ENCODE measurements at regions not wholly inside any gene's neighbourhood (a gene's known extent, or its start where the extent isn't known, plus 50 kb on each side); places are given as distances from the start of the nearest gene placed in this dataset.
"Not testable (repeated sequence)": the region's sequence is repeated elsewhere in the genome, so short reads cannot be mapped to it uniquely, and the experiment has no call there.

GRCh38 chr6:112683106-112683505 is 336.0 kb downstream of the RFPL4B start:
- no peak for DNase-seq
- 0 out of 2 replicates have a peak, but pooled peaks cover 3% of the 10 kb centered on the region for H3K4me1 ChIP-seq
- H3K36me3 ChIP-seq, result no peaks in the 10 kb centered on the region
- H3K27me3 ChIP-seq, result no peaks in the 10 kb centered on the region
- TF ChIP-seq CTCF (IDR thresholded peaks at IDR 0.05; ENCODE audit: low read depth, low read length), result no peak
- H3K4me3 ChIP-seq (ENCODE audit: low read depth, low read length), result no peak overlapping the region
- no peaks in the 10 kb centered on the region for H3K9me3 ChIP-seq

GRCh38 chr6:112683926-112684325 is 336.8 kb downstream of the RFPL4B start:
- TF ChIP-seq CTCF (IDR thresholded peaks at IDR 0.05; ENCODE audit: low read depth, low read length), result no peak
- no peak for DNase-seq
- Histone ChIP-seq H3K9me3 (no peaks in the 10 kb centered on the region; the same call in 1 of the 2 replicates), H3K4me1 (0 out of 2 replicates have a peak, but pooled peaks cover 3% of the 10 kb centered on the region), H3K27me3 (no peaks in the 10 kb centered on the region), H3K4me3 (ENCODE audit: low read depth, low read length) (no peak overlapping the region), H3K36me3 (no peaks in the 10 kb centered on the region)

- H3K36me3 ChIP-seq; DNase-seq; H3K4me1 ChIP-seq; H3K27me3 ChIP-seq; H3K4me3 ChIP-seq (ENCODE audit: low read depth, low read length); H3K9me3 ChIP-seq: not testable (repeated sequence)
Observed at GRCh38 chr6:112685521-112686220, 338.5 kb downstream of the RFPL4B start.

- H3K4me3 ChIP-seq (ENCODE audit: low read depth, low read length); DNase-seq; H3K4me1 ChIP-seq; H3K9me3 ChIP-seq; H3K27me3 ChIP-seq; H3K36me3 ChIP-seq: not testable (repeated sequence)
Observed at GRCh38 chr6:112688487-112689165, 341.5 kb downstream of the RFPL4B start.

- not testable (repeated sequence) for H3K36me3 ChIP-seq; H3K4me1 ChIP-seq; DNase-seq; H3K4me3 ChIP-seq (ENCODE audit: low read depth, low read length); H3K27me3 ChIP-seq; H3K9me3 ChIP-seq
Observed at GRCh38 chr6:112689183-112689858, 342.2 kb downstream of the RFPL4B start.

GRCh38 chr6:112690497-112691202 is 343.5 kb downstream of the RFPL4B start:
- no peaks in the 10 kb centered on the region for H3K27me3 ChIP-seq
- H3K4me3 ChIP-seq (ENCODE audit: low read depth, low read length), result peak overlapping the region; percentile 22
- TF ChIP-seq CTCF (IDR thresholded peaks at IDR 0.05; ENCODE audit: low read depth, low read length), result no peak
- no peaks in the 10 kb centered on the region for H3K4me1 ChIP-seq
- no peaks in the 10 kb centered on the region; the same call in 1 of the 2 replicates for H3K9me3 ChIP-seq
- H3K36me3 ChIP-seq, result no peaks in the 10 kb centered on the region
- DNase-seq, result no peak

- no peak for TF ChIP-seq CTCF (IDR thresholded peaks at IDR 0.05; ENCODE audit: low read depth, low read length)
- peak; percentile 10 for DNase-seq
- Histone ChIP-seq H3K27me3 (no peaks in the 10 kb centered on the region), H3K9me3 (no peaks in the 10 kb centered on the region; the same call in 1 of the 2 replicates), H3K4me1 (no peaks in the 10 kb centered on the region), H3K36me3 (no peaks in the 10 kb centered on the region), H3K4me3 (ENCODE audit: low read depth, low read length) (no peak overlapping the region)
Observed at GRCh38 chr6:112691289-112691688, 344.2 kb downstream of the RFPL4B start.
